Right lobe of liver (tissue), 4 donors: ENCODE measurements at regions not wholly inside any gene's neighbourhood (a gene's known extent, or its start where the extent isn't known, plus 50 kb on each side); places are given as distances from the start of the nearest gene placed in this dataset.

Experiments
- POLR2A ChIP-seq: fragments of 450-650 bp; IDR thresholded peaks from one replicate; pipeline ENCODE4 v1.6.1; 2017; ENCODE audit warnings: antibody characterized with exemption, mild to moderate bottlenecking
- TF ChIP-seq, protein P1 (sequence below), 4 donors: fragments of 200-600 bp in 3 of 4; fragments of 450-650 bp in 1 of 4; IDR thresholded peaks; one replicate each; pipeline versions ENCODE4 v1.5.1 to v1.8.0; 2016 to 2022; ENCODE audit warnings: antibody characterized with exemption in 4 of 4, mild to moderate bottlenecking in 2 of 4
- donor health status: DM: no; HTN: no; CAD: no.
- donor health status: DM: no; HTN: no; CAD: no.
- donor health status: DM: no; HTN: yes; CAD: no.

DNA sequence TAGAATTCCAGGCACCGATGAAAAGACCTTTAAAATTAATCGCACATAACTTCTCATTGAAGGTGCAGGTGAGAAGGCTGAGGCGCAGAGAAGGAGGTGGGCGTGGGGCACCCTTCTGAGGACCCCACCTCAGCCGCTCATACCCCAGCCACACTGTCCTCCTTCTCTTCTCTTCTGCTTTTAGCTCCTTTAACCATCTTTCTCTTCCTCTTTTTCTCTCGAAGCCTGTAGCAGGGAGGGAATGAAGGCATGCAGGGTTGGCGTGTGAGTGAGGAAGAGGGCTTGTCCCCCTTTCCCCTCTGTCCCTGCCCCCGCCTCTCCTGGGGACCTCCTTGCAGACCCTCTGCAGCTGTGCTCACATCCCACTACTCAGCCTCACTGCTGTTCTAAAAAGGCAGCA lies 57.8 kb upstream of the CACNA1E start:
- TF ChIP-seq, protein P1, sequence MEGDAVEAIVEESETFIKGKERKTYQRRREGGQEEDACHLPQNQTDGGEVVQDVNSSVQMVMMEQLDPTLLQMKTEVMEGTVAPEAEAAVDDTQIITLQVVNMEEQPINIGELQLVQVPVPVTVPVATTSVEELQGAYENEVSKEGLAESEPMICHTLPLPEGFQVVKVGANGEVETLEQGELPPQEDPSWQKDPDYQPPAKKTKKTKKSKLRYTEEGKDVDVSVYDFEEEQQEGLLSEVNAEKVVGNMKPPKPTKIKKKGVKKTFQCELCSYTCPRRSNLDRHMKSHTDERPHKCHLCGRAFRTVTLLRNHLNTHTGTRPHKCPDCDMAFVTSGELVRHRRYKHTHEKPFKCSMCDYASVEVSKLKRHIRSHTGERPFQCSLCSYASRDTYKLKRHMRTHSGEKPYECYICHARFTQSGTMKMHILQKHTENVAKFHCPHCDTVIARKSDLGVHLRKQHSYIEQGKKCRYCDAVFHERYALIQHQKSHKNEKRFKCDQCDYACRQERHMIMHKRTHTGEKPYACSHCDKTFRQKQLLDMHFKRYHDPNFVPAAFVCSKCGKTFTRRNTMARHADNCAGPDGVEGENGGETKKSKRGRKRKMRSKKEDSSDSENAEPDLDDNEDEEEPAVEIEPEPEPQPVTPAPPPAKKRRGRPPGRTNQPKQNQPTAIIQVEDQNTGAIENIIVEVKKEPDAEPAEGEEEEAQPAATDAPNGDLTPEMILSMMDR (IDR thresholded peaks at IDR 0.05), result no peak
- TF ChIP-seq POLR2A, result no peak
